GM12865 (cell line): ENCODE measurements at regions not wholly inside any gene's neighbourhood (a gene's known extent, or its start where the extent isn't known, plus 50 kb on each side); places are given as distances from the start of the nearest gene placed in this dataset.

Source experiments
- DNase-seq: peaks from one replicate; pipeline ENCODE4 v3.0.0; 2010; ENCODE audit warnings: low read depth
- H3K4me3 ChIP-seq: 2 replicates; pipeline ENCODE4 v1.5.1; 2011; ENCODE audit warnings: mild to moderate bottlenecking, low read depth, low read length, control low read depth
- TF ChIP-seq, protein P1 (sequence below): IDR thresholded peaks from 2 replicates; pipeline ENCODE4 v1.5.1; 2011; ENCODE audit warnings: low read length, control low read depth, low read depth, inconsistent platforms; ENCODE audit not compliant: insufficient read depth; ENCODE audit errors: missing control alignments

DNA sequence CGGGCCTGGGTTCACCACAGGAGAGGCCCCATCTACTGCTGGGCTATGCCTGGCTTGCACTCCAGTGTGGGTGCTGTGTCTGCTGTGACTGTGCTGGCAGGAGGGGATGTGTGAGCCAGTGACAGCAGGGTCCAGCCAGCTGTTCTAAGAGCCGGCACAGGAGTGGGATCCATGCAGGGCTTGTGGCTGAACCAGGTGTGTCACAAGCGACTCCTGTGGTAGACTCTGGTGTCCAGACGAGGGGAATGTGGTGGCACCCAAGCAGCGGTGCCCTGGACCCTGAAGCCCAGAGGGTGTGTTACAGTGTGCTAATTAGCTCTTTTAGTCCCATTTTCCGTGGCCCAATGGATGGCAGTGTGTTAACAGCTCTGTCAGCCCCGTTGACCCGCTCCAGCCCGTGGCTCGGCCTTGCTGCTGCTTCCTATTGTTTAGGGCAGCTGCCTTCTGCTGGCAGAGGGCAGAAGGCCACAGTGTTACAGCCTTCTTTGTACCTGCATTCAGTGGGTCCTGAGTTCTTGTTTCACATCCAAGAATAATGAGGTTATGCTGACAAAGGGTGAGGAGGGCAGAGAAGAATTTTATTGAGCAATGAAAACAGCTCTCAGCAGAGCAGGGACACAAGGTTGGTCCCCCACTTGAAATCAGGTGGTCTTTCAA lies 78.5 kb upstream of the RNU6-1 start:
- no peak for DNase-seq
- H3K4me3 ChIP-seq: no peak overlapping the region
- TF ChIP-seq, protein P1, sequence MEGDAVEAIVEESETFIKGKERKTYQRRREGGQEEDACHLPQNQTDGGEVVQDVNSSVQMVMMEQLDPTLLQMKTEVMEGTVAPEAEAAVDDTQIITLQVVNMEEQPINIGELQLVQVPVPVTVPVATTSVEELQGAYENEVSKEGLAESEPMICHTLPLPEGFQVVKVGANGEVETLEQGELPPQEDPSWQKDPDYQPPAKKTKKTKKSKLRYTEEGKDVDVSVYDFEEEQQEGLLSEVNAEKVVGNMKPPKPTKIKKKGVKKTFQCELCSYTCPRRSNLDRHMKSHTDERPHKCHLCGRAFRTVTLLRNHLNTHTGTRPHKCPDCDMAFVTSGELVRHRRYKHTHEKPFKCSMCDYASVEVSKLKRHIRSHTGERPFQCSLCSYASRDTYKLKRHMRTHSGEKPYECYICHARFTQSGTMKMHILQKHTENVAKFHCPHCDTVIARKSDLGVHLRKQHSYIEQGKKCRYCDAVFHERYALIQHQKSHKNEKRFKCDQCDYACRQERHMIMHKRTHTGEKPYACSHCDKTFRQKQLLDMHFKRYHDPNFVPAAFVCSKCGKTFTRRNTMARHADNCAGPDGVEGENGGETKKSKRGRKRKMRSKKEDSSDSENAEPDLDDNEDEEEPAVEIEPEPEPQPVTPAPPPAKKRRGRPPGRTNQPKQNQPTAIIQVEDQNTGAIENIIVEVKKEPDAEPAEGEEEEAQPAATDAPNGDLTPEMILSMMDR: no peak

DNA sequence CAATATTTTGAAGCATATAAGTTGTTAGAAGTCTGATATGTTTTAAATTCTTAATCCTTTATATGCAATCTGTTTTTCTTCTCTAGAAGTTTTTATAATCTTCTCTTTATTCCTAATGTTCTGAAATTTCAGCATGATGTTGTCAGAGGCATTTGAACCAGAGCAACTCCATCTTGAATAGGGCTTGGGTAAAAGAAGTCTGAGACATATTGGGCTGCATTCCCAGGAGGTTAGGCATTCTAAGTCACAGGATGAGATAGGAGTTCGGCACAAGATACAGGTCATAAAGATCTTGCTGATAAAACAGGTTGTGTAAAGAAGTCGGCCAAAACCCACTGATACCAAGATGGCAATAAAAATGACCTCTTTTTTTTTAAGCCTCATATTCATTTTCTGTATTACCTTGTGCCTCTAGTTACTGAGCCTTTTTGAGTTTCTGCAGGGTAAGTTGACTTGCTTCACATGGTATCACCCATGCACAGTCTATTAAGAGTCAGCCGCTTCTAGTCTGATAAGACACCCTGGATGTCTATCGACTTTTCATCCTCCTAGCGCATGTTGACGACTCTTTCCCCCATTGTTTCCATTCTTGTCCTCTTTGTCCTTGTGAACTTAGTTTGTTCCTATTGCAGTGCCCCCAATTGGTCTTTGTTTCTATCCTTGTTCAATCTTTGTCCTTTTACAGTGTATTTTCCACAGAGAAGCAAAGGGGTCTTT lies 80.8 kb upstream of the RNU6-1 start:
- H3K4me3 ChIP-seq: no peak overlapping the region
- TF ChIP-seq, protein P1: no peak
- no peak for DNase-seq

DNA sequence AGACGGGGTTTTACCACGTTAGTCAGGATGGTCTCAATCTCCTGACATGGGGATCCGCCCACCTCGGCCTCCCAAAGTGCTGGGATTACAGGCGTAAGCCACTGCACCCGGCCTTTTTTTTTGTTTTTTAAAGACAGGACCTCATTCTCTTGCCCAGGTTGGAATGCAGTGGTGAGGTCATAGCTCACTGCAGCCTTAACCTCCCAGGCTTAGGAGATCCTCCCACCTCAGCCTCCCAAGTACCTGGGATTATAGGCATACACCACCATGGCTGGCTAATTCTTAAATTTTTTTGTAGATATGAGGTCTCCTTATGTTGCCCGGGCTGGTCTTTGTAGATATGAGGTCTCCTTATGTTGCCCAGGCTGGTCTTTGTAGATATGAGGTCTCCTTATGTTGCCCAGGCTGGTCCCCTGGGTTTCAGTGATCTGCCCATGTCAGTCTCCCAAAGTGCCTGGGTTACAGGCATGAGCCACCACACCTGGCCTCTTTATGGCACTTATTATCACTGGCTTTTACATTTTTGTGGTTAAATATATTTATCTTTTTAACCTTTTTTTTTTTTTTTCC lies 82.3 kb upstream of the RNU6-1 start:
- TF ChIP-seq, protein P1: no peak
- no peak overlapping the region for H3K4me3 ChIP-seq
- no peak for DNase-seq

DNA sequence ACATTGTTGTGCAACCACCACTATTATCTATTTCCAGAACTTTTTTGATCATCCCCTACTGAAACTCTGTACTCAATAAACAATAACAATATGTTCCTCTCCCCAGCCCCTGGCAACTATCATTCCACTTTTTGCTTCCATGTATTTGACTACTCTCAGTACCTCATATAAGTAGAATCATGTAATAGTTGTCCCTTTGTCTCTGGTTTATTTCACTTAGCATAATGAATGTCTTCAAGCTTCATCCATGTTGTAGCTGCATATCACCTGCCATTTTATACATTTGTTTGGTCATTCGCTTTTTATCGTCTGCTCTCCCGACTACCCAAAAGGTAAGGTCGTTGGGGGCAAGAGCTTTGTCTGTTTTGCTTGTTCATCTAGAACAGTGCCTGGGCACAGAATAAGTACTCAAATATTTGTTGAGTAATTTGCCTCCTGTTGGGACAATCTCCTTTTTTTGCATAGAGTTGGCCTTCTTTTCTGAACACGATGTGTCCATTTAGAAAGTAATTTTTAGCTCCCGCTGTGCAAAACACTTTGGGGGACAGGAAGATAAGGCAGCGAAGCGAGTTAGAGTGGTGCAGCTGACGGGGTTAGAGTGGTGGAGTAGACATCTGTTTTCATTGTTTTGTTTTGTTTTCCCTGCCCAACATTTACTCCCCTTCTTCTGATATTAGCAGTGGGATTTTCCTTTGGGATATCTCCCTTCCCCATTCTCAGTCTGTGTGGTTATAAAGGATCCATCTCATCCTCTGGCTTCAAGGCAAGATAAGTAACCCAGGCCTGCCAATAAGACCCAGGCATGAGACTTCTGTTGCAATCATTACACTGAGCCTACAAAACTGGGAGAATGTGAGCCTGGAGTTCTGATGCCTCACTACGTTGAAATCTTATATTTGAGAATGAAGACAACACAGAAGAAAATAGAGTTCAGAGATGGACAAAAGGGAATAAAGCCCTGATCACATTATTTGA lies 83.4 kb upstream of the RNU6-1 start:
- DNase-seq: no peak
- TF ChIP-seq, protein P1: no peak
- H3K4me3 ChIP-seq: no peak overlapping the region

DNA sequence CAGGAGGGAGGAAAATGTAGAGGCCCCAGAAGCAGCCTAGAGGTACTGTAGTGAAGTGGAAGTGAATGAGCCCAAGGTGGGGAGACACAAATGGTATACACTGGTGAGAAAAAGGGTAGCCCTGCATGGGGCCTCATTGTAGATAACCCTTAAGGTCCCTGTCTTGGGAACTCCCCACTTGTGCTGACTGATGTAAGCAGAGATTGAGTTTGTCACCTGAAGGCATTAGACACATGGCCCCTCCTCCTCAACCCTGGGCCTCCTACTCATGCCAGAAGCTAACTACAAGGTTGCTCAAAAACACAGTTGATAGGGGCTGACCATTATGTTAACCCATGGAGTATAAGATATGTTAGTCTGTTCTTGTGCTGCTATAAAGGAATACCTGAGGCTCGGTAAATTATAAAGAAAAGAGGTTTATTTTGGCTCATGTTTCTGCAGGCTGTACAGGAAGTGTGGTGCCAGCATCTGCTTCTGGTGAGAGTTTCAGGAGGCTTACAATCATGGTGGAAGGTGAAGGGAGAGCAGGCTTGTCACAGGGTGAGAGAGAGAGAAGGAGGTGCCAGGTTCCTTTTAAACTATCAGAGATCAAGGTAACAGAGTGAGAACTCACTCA lies 84.6 kb upstream of the RNU6-1 start:
- no peak overlapping the region for H3K4me3 ChIP-seq
- no peak for DNase-seq
- TF ChIP-seq, protein P1: no peak

DNA sequence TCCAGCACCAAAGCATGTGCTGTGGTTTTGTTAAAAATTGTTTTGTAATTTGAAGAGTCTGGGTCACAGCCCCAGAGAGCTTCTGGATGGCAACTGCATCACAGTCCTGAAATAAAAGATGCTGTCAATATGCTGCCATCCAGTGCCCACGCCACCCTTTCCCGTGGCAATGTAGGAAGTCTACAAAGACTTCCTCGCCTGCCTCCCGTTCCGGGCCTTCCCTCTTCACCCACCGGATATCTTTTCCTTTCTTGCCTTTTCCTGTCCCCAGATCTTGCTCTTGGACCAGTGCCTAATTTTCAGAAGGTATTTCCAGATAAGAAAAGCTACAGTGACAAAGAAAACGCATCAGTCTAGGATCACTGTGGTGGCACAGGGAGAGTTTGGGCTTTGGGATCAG lies 85.3 kb upstream of the RNU6-1 start:
- TF ChIP-seq, protein P1: no peak
- no peak overlapping the region for H3K4me3 ChIP-seq
- DNase-seq: no peak
